GM12872 (cell line): ENCODE measurements at regions not wholly inside any gene's neighbourhood (a gene's known extent, or its start where the extent isn't known, plus 50 kb on each side); places are given as distances from the start of the nearest gene placed in this dataset.

Experiments
- CTCF ChIP-seq: IDR thresholded peaks from 3 replicates; pipeline ENCODE4 v1.5.1; 2011; ENCODE audit warnings: low read depth, mild to moderate bottlenecking, low read length, moderate library complexity; ENCODE audit not compliant: insufficient read depth

GRCh38 chr9:73081979-73082657 is 69.5 kb upstream of the ANXA1 start:
- TF ChIP-seq CTCF, result peak; percentile 81

- TF ChIP-seq CTCF, result no peak
Measured at GRCh38 chr9:73080110-73080694, 71.5 kb upstream of the ANXA1 start.

- TF ChIP-seq CTCF, result 0 out of 3 replicates have a peak, but pooled peaks have one; percentile 9
Measured at GRCh38 chr9:73079326-73079725, 72.3 kb upstream of the ANXA1 start.

- TF ChIP-seq CTCF, result no peak
Measured at GRCh38 chr9:73077625-73078030, 74.0 kb upstream of the ANXA1 start.

GRCh38 chr9:73076970-73077369 is 74.7 kb upstream of the ANXA1 start:
- TF ChIP-seq CTCF, result no peak

GRCh38 chr9:73074176-73074708 is 77.4 kb upstream of the ANXA1 start:
- no peak for TF ChIP-seq CTCF

- TF ChIP-seq CTCF, result no peak
Measured at GRCh38 chr9:73073337-73074175, 78.1 kb upstream of the ANXA1 start.
